ENCODE measurements at regions not wholly inside any gene's neighbourhood (a gene's known extent, or its start where the extent isn't known, plus 50 kb on each side); places are given as distances from the start of the nearest gene placed in this dataset.

DNA sequence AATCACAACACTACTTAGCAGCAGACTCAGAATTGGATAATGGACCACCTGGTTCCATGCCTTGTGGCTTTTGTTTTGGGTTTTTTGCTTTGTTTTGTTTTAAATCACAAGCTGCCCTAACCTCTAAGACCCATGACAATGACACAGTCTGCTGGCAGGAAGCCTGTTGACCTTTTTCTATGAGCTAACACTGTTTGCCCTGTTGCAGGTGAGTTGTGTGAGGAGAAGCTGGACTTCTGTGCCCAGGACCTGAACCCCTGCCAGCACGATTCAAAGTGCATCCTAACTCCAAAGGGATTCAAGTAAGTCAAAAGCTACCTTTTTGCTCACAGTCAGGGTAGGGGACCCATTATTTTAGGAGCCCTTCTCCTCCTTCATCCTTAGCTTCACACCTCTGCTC, 110.8 kb upstream of the PACRGL start:
- TF ChIP-seq, protein P1, sequence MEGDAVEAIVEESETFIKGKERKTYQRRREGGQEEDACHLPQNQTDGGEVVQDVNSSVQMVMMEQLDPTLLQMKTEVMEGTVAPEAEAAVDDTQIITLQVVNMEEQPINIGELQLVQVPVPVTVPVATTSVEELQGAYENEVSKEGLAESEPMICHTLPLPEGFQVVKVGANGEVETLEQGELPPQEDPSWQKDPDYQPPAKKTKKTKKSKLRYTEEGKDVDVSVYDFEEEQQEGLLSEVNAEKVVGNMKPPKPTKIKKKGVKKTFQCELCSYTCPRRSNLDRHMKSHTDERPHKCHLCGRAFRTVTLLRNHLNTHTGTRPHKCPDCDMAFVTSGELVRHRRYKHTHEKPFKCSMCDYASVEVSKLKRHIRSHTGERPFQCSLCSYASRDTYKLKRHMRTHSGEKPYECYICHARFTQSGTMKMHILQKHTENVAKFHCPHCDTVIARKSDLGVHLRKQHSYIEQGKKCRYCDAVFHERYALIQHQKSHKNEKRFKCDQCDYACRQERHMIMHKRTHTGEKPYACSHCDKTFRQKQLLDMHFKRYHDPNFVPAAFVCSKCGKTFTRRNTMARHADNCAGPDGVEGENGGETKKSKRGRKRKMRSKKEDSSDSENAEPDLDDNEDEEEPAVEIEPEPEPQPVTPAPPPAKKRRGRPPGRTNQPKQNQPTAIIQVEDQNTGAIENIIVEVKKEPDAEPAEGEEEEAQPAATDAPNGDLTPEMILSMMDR (IDR thresholded peaks at IDR 0.05; ENCODE audit: borderline replicate concordance, extremely low read depth, low read length, poor library complexity, severe bottlenecking): no peak
- no peak for TF ChIP-seq EZH2 (IDR thresholded peaks at IDR 0.05; ENCODE audit: borderline replicate concordance, low read depth, low read length, severe bottlenecking)

Data from DND-41 (cell line).